A549 (cell line): ENCODE measurements at regions not wholly inside any gene's neighbourhood (a gene's known extent, or its start where the extent isn't known, plus 50 kb on each side); places are given as distances from the start of the nearest gene placed in this dataset.

Experiments used
- ATAC-seq, 2 experiments: fragments of 200-7000 bp in 1 of 2; fragments of >200 bp in 1 of 2; cut with Nextera tagmentation in 1 of 2; cut with Tn5 transposase in 1 of 2; 3 replicates each; pipeline versions ENCODE4 v1.8.0 to v1.9.1; 2018 to 2020; ENCODE audit warnings: mild to moderate bottlenecking in 1 of 2, moderate library complexity in 1 of 2
- CTCF ChIA-PET: fragments of 300-600 bp; sonication (Branson Sonifier 250); formaldehyde crosslinking; extraction: SDS; loops from one replicate; lab custom pipeline; 2021; ENCODE audit warnings: antibody characterized with exemption, inconsistent platforms; lab: Yijun Ruan, JAX
- POLR2A ChIA-PET: fragments of 350-600 bp; formaldehyde crosslinking; extraction: SDS; loops from one replicate; lab custom pipeline; 2021; ENCODE audit warnings: antibody characterized with exemption, inconsistent platforms; lab: Yijun Ruan, JAX
- DNase-seq, 2 experiments: peaks; one replicate each; pipeline versions ENCODE4 v3.0.0 to v3.0.0-alpha.2; 2011 to 2016; ENCODE audit warnings: low read depth in 1 of 2, low spot score in 1 of 2
- FAIRE-seq: peaks from 2 replicates; lab custom pipeline; 2011; peaks lifted over from hg19 to GRCh38; lab: Jason Lieb, UNC
- H3K27ac ChIP-seq, 2 experiments: fragments of >200 bp; sonication (Bioruptor Twin); formaldehyde crosslinking; 3 replicates each; pipeline ENCODE4 v1.5.1; 2016 to 2017
- H3K4me1 ChIP-seq: fragments of >200 bp; sonication (Bioruptor Twin); formaldehyde crosslinking; 3 replicates; pipeline ENCODE4 v1.6.1; 2016
- H3K4me2 ChIP-seq: fragments of >200 bp; sonication (Bioruptor Twin); formaldehyde crosslinking; 3 replicates; pipeline ENCODE4 v1.6.1; 2016
- H3K4me3 ChIP-seq: fragments of >200 bp; sonication (Bioruptor Twin); formaldehyde crosslinking; 3 replicates; pipeline ENCODE4 v1.5.1; 2016
- H3K9me3 ChIP-seq: fragments of >200 bp; sonication (Bioruptor Twin); formaldehyde crosslinking; 3 replicates; pipeline ENCODE4 v1.6.1; 2016
- CEBPB ChIP-seq, 2 experiments: fragments of >200 bp in 1 of 2; sonication (Bioruptor Twin) in 1 of 2; formaldehyde crosslinking in 1 of 2; IDR thresholded peaks; 2 replicates each; pipeline ENCODE4 v1.6.1; 2012 to 2016
- CTCF ChIP-seq: fragments of >200 bp; sonication (Bioruptor Twin); formaldehyde crosslinking; IDR thresholded peaks from 3 replicates; pipeline ENCODE4 v1.5.1; 2016
- E2F6 ChIP-seq: IDR thresholded peaks from 2 replicates; pipeline ENCODE4 v1.6.1; 2012; ENCODE audit warnings: low read depth, borderline replicate concordance
- EHF ChIP-seq: fragments of 250-450 bp; sonication (Bioruptor Pico); IDR thresholded peaks from 2 replicates; pipeline ENCODE4 v1.5.0; 2020; ENCODE audit warnings: mild to moderate bottlenecking
- ESRRA ChIP-seq: fragments of 150-350 bp; IDR thresholded peaks from 2 replicates; pipeline ENCODE4 v1.6.1; 2014; ENCODE audit warnings: mild to moderate bottlenecking, low read length, borderline replicate concordance
- GATA3 ChIP-seq: IDR thresholded peaks from 2 replicates; pipeline ENCODE4 v1.6.1; 2012; ENCODE audit warnings: borderline replicate concordance
- HDAC2 ChIP-seq: fragments of 200-600 bp; sonication (generic); IDR thresholded peaks from 2 replicates; pipeline ENCODE4 v1.6.1; 2016
- KDM1A ChIP-seq: fragments of 200-600 bp; sonication (generic); IDR thresholded peaks from 2 replicates; pipeline ENCODE4 v1.6.1; 2016; ENCODE audit warnings: low read depth, mild to moderate bottlenecking
- MAX ChIP-seq: IDR thresholded peaks from 2 replicates; pipeline ENCODE4 v1.6.1; 2012
- MAZ ChIP-seq: fragments of 150-350 bp; IDR thresholded peaks from 2 replicates; pipeline ENCODE4 v1.6.1; 2014; ENCODE audit warnings: antibody characterized with exemption, low read depth, low read length, borderline replicate concordance
- PHF8 ChIP-seq: fragments of 200-600 bp; sonication (generic); IDR thresholded peaks from 2 replicates; pipeline ENCODE4 v1.6.1; 2016; ENCODE audit warnings: low read depth, mild to moderate bottlenecking, antibody characterized with exemption, moderate library complexity, borderline replicate concordance
- RARB ChIP-seq: fragments of 250-450 bp; sonication (Bioruptor Pico); IDR thresholded peaks from 2 replicates; pipeline ENCODE4 v1.8.0; 2021; ENCODE audit warnings: mild to moderate bottlenecking, moderate library complexity
- SMC3 ChIP-seq: fragments of >200 bp; sonication (Bioruptor Twin); formaldehyde crosslinking; IDR thresholded peaks from 3 replicates; pipeline ENCODE4 v1.6.1; 2018; ENCODE audit warnings: inconsistent platforms
- TFCP2L1 ChIP-seq: fragments of 250-450 bp; sonication (Bioruptor Pico); IDR thresholded peaks from 2 replicates; pipeline ENCODE4 v1.5.0; 2021; ENCODE audit warnings: mild to moderate bottlenecking
- TP53 ChIP-seq: fragments of 250-450 bp; sonication (Bioruptor Pico); IDR thresholded peaks from 2 replicates; pipeline ENCODE4 v1.5.0; 2021; ENCODE audit warnings: mild to moderate bottlenecking, moderate library complexity
- ZC3H11A ChIP-seq: fragments of 450-650 bp; IDR thresholded peaks from 2 replicates; pipeline ENCODE4 v1.6.1; 2014; ENCODE audit warnings: antibody characterized with exemption, mild to moderate bottlenecking
- ZFP36 ChIP-seq: fragments of 450-650 bp; IDR thresholded peaks from 2 replicates; pipeline ENCODE4 v1.6.1; 2014; ENCODE audit warnings: borderline replicate concordance; ENCODE audit not compliant: partially characterized antibody
- WGBS: methylation state at CpG from one replicate; pipeline ENCODE4 v1.1.6; 2017; ENCODE audit errors: missing lambda C conversion rate; 5-methylcytosine and 5-hydroxymethylcytosine counted together
- TF ChIP-seq, protein P1 (sequence below): IDR thresholded peaks from 2 replicates; pipeline ENCODE4 v1.6.1; 2012
- TF ChIP-seq, protein P2 (sequence below): fragments of >200 bp; sonication (Bioruptor Twin); formaldehyde crosslinking; IDR thresholded peaks from 3 replicates; pipeline ENCODE4 v1.6.1; 2016
- TF ChIP-seq, protein P3 (sequence below): fragments of 250-450 bp; sonication (Bioruptor Pico); IDR thresholded peaks from 2 replicates; pipeline ENCODE4 v1.5.0; 2021; ENCODE audit warnings: mild to moderate bottlenecking, moderate library complexity, borderline replicate concordance
- TF ChIP-seq, protein P4 (sequence below): fragments of 150-350 bp; IDR thresholded peaks from 2 replicates; pipeline ENCODE4 v1.6.1; 2014; ENCODE audit warnings: low read depth, mild to moderate bottlenecking, low read length
- TF ChIP-seq, protein P5 (sequence below): fragments of 450-650 bp; IDR thresholded peaks from 2 replicates; pipeline ENCODE4 v1.6.1; 2014; ENCODE audit warnings: antibody characterized with exemption

- ChIA-PET CTCF (no interaction called here), POLR2A (no interaction called here)
- H3K4me2 ChIP-seq: no peak overlapping the region
- ATAC-seq (no peak), FAIRE-seq (no peak), DNase-seq (no peak)
- H3K4me1 ChIP-seq: no peaks in the 10 kb centered on the region
- H3K27ac ChIP-seq: no peak overlapping the region
- H3K4me3 ChIP-seq: no peak overlapping the region
- peaks cover 32% of the 10 kb centered on the region; the same call in 2 of the 3 replicates for H3K9me3 ChIP-seq
- TF ChIP-seq CTCF: no peak
- TF ChIP-seq, protein P1, sequence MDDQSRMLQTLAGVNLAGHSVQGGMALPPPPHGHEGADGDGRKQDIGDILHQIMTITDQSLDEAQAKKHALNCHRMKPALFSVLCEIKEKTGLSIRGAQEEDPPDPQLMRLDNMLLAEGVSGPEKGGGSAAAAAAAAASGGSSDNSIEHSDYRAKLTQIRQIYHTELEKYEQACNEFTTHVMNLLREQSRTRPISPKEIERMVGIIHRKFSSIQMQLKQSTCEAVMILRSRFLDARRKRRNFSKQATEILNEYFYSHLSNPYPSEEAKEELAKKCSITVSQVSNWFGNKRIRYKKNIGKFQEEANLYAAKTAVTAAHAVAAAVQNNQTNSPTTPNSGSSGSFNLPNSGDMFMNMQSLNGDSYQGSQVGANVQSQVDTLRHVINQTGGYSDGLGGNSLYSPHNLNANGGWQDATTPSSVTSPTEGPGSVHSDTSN: no peak
- TF ChIP-seq SMC3: no peak
- no peak for TF ChIP-seq CEBPB (IDR thresholded peaks at IDR 0.05)
- no peak for TF ChIP-seq ZFP36
- no peak for TF ChIP-seq ZC3H11A
- no peak for TF ChIP-seq HDAC2
- no peak for TF ChIP-seq E2F6
- TF ChIP-seq, protein P2, sequence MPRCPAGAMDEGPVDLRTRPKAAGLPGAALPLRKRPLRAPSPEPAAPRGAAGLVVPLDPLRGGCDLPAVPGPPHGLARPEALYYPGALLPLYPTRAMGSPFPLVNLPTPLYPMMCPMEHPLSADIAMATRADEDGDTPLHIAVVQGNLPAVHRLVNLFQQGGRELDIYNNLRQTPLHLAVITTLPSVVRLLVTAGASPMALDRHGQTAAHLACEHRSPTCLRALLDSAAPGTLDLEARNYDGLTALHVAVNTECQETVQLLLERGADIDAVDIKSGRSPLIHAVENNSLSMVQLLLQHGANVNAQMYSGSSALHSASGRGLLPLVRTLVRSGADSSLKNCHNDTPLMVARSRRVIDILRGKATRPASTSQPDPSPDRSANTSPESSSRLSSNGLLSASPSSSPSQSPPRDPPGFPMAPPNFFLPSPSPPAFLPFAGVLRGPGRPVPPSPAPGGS: no peak
- TF ChIP-seq EHF (CRISPR knock-in tag): no peak
- TF ChIP-seq, protein P3, sequence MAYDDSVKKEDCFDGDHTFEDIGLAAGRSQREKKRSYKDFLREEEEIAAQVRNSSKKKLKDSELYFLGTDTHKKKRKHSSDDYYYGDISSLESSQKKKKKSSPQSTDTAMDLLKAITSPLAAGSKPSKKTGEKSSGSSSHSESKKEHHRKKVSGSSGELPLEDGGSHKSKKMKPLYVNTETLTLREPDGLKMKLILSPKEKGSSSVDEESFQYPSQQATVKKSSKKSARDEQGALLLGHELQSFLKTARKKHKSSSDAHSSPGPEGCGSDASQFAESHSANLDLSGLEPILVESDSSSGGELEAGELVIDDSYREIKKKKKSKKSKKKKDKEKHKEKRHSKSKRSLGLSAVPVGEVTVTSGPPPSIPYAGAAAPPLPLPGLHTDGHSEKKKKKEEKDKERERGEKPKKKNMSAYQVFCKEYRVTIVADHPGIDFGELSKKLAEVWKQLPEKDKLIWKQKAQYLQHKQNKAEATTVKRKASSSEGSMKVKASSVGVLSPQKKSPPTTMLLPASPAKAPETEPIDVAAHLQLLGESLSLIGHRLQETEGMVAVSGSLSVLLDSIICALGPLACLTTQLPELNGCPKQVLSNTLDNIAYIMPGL (CRISPR knock-in tag): no peak
- no peak for TF ChIP-seq MAZ
These were observed 633.8 kb upstream of the CT83 start for GRCh38 chrX:117096528-117096927.

DNA sequence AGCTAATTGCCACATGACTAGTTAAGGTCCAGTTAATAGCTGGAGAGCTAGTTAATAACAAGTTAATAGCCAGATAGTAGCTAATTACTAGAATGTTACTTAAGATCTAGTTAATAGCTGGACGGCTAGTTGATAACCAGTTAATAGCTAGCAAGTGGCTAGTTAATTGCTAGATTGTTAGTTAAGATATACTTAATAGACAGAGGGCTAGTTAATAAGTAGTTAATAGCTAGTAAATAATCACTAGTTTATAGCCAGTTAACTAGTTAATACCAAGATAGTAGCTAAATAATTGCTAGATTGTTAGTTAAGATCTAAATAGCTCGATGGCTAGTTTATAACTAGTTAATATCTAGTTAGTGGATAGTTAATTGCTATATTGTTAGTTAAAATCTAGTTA lies 632.6 kb upstream of the CT83 start:
- ChIA-PET CTCF (no interaction called here), POLR2A (no interaction called here)
- H3K27ac ChIP-seq: no peak overlapping the region
- FAIRE-seq (peak; percentile 94), DNase-seq (no peak), ATAC-seq (no peak)
- H3K4me1 ChIP-seq: no peaks in the 10 kb centered on the region
- WGBS: 46% methylated on average over 2 of the region's 2 CpGs
- H3K4me2 ChIP-seq: no peak overlapping the region
- no peak overlapping the region for H3K4me3 ChIP-seq
- TF ChIP-seq PHF8 (no peak), KDM1A (no peak), ZFP36 (no peak), GATA3 (no peak)
- TF ChIP-seq, all 56 proteins: peak for 0
- H3K9me3 ChIP-seq: peaks cover 32% of the 10 kb centered on the region; the same call in 2 of the 3 replicates

- WGBS: 0% methylated on average over 1 of the region's 1 CpG
- H3K9me3 ChIP-seq: peaks cover 32% of the 10 kb centered on the region; the same call in 2 of the 3 replicates
- FAIRE-seq (peak; percentile 76), DNase-seq (no peak), ATAC-seq (no peak)
- no peaks in the 10 kb centered on the region for H3K4me1 ChIP-seq
- ChIA-PET POLR2A (no interaction called here), CTCF (no interaction called here)
- no peak overlapping the region for H3K4me2 ChIP-seq
- no peak overlapping the region for H3K27ac ChIP-seq
- no peak overlapping the region for H3K4me3 ChIP-seq
- TF ChIP-seq TFCP2L1 (CRISPR knock-in tag) (no peak), GATA3 (no peak), MAZ (no peak), MAX (no peak), TP53 (no peak), RARB (CRISPR knock-in tag) (no peak), EHF (CRISPR knock-in tag) (no peak), ZFP36 (no peak), ESRRA (no peak)
- TF ChIP-seq, protein P4, sequence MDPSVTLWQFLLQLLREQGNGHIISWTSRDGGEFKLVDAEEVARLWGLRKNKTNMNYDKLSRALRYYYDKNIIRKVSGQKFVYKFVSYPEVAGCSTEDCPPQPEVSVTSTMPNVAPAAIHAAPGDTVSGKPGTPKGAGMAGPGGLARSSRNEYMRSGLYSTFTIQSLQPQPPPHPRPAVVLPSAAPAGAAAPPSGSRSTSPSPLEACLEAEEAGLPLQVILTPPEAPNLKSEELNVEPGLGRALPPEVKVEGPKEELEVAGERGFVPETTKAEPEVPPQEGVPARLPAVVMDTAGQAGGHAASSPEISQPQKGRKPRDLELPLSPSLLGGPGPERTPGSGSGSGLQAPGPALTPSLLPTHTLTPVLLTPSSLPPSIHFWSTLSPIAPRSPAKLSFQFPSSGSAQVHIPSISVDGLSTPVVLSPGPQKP: no peak
- TF ChIP-seq, protein P2: no peak
- TF ChIP-seq, protein P5, sequence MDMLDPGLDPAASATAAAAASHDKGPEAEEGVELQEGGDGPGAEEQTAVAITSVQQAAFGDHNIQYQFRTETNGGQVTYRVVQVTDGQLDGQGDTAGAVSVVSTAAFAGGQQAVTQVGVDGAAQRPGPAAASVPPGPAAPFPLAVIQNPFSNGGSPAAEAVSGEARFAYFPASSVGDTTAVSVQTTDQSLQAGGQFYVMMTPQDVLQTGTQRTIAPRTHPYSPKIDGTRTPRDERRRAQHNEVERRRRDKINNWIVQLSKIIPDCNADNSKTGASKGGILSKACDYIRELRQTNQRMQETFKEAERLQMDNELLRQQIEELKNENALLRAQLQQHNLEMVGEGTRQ: no peak
These were observed 631.4 kb upstream of the CT83 start for GRCh38 chrX:117094149-117094548.
